ENCODE measurements at regions not wholly inside any gene's neighbourhood (a gene's known extent, or its start where the extent isn't known, plus 50 kb on each side); places are given as distances from the start of the nearest gene placed in this dataset.
"Not testable (repeated sequence)": the region's sequence is repeated elsewhere in the genome, so short reads cannot be mapped to it uniquely, and the experiment has no call there.

DNA sequence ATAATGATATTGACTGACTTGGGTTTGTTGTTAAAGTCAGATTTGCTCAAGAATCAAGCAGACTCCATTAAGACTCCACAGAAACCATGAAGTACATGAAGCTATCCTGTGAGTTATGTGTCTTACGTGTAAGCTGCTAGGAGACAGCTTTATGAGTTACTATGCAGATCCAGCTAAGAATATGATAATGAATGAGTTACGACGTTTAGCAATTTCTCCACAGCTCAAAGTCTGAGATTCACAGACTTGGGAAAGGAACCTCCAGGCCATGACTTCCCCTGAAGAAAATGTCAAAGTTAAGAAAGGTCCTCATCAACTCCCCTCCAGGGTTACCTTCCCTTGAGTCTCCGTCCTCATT, 211.9 kb upstream of the HNRNPA3 start:
- DNase-seq: no peak

DNA sequence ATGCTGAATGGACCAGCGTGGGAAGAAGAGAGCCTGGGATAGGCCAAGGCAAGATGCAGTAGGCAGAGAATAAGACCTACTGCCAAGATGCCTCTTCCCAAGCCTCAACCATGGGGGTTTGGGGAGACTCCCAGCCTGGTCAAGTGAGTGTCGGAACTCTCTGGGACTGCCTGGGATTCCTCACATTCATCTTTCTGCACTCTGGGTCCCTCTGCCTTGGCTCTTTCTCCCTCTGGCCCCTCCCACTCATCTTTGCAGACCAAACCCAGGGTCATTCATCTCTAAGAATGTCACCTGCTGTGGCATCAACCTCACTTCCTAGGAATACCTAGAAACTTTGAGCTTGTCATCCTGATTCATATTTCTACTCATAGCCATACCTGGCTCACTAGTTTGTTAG, 211.3 kb upstream of the HNRNPA3 start:
- DNase-seq: no peak

DNA sequence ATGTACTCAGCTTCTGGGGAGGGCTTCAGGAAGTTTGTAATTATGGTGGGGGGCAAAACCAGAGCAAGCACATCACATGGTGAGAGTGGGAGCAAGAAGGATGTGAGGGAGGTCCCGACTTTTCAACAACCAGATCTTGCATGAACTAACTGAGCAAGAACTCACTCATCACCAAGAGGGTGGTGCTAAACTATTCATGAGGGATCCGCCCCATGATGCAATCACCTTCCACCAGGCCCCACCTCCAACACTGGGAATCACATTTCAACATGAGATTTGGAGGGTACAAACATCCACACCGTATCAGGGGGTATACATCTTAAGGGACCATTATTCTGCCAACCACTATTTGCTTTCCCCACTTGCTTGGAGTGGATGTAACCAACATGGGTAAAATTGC, 209.6 kb upstream of the HNRNPA3 start:
- DNase-seq: no peak

DNA sequence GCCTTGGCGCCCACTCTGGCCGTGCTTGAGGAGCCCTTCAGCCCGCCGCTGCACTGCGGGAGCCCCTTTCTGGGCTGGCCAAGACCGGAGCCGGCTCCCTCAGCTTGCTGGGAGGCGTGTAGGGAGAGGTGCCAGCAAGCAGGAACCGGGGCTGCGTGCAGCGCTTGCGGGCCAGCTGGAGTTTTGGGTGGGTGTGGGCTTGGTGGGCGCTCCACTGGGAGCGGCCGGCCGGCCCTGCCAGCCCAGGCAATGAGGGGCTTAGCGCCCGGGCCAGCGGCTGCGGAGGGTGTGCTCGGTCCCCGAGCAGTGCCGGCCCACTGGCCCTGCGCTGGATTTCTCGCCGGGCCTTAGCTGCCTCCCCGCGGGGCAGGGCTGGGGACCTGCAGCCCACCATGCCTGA, 204.9 kb upstream of the HNRNPA3 start:
- not testable (repeated sequence) for DNase-seq

DNA sequence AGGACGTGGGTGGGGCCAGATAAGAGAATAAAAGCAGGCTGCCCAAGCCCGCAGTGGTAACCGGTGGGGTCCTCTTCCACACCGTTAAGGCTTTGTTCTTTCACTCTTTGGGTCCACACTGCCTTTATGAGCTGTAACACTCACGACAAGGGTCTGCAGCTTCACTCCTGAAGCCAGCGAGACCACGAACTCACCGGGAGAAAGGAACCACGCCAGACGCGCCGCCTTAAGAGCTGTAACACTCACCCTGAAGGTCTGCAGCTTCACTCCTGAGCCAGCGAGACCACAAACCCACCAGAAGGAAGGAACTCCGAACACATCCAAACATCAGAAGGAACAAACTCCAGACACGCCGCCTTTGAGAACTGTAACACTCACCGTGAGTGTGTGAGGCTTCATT, 203.9 kb upstream of the HNRNPA3 start:
- not testable (repeated sequence) for DNase-seq

DNA sequence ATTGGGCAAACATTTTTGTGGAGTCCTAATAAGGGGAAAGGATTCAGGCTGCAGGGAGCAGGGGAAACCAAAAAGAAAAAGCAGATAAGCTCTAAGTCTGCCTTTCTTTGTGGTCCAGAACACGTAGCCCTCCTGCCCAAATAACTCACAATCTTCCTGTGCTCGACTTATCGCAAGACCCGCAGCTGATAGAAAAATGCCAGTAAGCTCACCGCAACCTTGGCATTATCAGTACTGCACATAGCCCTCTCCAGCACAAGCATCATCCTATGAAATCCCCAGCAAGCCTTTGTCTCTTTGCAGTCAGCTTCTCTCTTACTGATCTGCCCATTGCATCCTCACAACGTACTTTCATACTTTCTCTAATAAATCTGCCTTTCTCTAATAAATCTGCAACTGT, 202.4 kb upstream of the HNRNPA3 start:
- DNase-seq: no peak

DNA sequence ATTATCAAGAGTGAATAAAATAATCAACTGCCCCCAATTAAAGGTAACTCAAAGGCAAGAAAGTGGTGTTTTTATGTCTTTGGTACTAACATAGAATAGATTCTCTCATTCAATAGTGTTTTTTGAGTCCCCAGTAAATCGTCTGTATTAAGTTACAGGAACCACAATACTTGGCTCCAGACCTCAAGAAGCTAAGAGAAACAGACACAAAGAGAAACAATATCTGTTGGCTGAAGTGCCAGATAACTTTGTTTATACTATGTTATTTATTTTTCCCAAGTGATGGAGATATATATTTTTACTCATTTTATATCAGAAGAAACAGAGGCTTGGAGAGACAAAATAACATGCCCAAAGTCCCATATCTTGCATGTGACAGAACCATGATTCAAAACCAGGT, 201.7 kb upstream of the HNRNPA3 start:
- DNase-seq: no peak

DNA sequence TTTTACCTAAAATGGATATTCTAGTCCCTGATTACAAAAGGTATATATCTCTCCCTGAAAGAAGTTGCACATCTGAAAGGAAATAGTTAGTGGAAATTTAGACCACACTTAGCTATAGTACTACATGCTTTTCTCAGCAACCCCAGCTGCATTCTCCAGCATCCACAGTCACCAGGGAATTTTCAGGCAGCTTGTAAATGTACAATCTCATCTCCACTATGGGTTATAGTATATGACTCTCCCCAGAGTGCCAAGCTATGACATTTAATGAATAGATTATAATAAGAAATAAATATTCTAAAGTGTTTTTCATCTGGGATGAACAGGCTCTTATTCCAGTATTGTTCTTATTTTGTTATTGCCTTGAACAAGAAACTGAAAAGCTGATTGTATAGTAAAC, 197.6 kb upstream of the HNRNPA3 start:
- DNase-seq: no peak

DNA sequence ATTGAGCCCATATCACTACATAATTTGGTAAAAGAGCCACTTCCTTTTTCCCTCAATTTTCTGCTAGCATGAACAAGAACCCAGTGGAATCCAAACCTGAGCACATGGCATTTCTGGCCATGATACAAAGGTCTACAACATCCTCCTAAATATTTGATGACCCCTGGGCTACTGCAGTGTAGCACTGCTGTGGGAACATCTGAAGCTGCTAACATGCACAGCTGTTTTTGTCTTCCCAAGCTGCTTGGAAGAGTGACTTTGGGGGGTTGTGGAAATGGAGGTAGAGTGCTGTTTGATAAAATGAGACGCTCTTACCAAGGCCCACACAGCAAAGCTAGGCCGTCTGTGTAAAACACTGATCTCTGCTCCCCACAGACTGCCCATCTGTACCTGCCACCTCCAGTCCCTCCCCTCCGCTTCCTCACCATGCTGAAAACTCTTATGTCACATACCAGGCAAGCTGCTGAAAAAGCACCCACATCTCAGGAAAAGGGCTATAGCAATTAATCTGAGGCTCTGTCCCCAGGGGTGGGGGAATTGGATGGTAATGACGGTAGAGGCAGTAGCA, 197.2 kb upstream of the HNRNPA3 start:
- DNase-seq: peak; percentile 17

DNA sequence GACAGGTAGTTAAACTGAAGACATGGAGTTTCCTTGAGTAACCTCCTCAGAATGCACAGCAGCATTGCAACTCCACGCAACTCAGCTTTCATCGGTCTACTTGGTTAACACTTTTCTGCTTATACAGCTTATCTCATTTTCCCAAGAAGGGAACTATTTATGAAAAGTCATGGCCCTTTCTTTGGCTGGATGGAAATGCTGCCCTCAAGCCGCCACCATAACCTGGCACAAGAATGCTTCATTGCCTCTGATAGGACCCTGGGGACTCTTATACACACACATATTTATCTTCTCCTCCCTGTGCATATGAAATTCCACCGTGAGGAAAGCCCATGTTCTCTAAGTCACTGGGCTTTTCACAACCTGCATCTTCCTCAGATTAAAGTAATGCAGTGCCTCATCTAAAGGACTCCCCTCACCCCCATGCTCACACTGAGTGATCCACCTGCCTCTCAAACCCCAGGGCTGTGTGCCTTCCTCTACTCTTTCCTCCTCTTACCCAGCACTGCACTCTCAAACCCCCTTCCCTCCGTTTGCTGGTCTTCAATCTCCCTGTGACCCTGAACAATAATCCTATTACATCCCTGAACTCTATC, 192.0 kb upstream of the HNRNPA3 start:
- DNase-seq: peak; percentile 36

DNA sequence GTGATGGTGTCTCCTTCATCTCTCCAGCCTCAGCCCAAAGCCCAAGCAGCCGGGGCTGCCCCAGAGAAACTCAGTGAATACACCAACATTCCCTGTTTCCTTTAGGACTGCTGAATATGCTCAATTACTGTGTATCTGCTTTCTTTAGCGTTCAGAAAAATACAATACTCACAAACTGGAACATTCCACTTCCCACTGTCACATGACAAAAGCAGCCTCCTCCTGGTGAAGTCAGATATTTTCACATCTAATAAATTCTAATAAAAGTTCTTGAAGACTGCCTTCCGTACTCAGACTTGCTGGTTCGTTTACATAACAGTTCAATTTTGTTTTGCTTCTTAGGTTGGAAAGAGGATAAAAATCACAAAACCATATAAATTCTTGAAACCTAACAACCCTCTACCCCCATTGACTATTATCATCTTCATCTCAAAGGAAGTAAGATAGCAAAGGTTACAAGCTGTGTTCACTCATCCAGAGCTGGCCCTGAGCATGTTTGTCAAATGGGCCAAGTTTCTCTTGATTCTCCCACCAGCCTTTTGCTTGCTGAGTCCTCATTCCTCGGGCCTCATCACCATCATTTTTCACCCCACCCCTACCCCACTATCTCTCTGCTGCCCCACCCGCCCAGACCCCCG, 190.8 kb upstream of the HNRNPA3 start:
- DNase-seq: no peak

DNA sequence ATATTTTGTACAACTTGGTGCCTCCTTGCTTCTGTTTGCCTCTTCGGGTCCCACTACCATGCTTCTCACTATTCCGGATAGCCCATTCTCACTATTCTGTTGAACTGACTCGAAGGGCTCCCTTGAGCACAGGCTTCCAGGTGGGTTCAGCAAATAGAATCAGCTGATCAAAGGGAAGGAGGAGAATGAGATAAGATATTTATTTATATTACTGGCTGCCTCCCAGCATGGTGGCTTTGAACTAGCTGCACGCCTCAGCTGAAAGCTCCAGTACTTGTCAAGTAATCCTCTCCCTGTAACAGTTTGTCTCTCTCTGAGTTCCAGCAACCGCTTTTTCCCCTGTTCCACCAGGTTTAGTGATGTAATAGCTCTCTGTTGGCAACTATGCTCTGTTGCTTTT, 187.8 kb upstream of the HNRNPA3 start:
- peak; percentile 74 for DNase-seq

DNA sequence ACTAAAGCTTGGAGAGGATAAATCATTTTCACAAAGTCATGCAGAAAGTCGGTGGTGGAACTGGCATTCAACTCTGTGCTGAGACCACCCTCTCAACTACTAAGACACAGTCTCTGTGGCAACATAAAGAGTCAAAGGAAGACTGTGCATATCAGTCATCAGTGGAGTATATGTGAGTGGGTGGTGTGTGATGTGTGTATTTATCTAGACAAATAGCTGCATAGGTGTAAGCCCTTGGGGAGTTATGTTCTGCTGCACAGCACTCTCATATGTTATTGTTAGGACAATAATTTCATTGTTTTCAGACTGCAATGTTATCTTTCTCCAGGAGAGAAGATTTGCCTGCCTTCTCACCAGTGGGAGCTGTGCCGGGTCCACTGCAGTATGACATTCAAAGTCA, 186.3 kb upstream of the HNRNPA3 start:
- DNase-seq: no peak

DNA sequence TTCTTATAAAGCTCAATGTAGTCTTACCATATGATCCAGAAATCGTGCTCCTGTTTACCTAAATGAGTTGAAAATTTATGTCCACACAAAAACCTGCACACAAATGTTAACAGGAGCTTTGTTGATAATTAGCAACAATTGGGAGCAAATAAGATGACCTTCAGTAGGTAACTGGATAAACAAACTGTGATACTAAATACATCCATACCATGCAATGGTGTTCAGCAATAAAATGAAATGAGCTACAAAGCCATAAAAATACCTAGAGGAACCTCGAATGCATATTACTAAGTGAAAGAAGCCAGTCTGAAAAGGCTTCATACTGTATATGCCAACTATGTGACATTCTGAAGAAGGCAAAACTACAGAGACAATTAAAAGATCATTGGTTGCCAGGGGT, 185.6 kb upstream of the HNRNPA3 start:
- no peak for DNase-seq

DNA sequence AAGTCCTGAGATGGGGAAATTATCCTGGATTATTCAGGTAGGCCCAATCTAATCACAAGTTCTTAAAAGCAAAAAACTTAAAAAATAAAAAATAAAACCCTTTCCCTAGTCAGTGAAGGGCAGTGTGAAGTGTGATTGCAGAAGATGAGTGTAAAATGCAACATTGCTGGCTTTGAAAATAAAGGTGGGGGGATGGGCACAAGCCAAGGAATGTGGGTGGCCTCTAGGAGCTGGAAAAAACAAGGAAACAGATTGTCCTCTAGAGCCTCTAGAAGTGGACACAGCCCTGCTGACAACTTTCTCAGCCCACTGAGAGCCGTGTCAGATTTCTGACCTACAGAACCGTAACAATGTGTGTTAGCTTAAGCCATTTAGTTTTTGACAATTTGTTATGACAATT, 184.3 kb upstream of the HNRNPA3 start:
- no peak for DNase-seq

DNA sequence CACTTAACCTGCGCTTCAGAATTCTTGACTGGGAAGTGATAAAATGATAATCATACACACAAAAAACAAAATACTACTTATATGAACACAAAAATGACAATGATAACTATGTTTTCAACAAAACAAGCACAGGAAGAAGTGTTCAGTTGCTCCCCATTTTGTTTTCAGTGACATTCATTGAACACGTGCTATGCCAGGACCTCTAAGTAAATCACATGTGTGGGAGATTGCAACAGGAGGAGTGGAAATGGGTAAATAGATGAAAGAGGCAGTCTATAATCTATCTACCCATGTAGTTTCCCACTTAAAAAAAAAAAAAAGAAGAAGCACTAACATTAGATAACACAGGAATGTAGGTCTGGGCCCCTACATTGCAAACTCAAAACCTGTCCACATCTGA, 183.5 kb upstream of the HNRNPA3 start:
- DNase-seq: no peak

DNA sequence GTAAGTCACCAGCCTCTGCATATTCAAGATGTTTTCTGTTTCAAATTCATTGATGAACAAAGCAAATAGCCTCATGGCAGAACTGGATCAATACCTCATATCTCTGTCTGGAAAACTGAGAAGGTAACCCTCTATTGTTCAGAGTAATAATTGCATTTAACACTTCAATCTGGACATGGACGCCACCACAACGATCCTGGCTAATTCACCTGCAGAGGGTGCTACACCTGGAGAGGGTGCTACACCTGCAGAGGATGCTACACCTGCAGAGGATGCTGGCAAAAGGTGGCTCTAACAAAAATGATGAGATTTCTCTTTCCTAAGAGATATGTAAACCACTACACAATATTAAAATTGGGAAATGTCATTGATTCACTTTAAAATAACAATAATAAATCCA, 183.1 kb upstream of the HNRNPA3 start:
- peak; percentile 65 for DNase-seq

DNA sequence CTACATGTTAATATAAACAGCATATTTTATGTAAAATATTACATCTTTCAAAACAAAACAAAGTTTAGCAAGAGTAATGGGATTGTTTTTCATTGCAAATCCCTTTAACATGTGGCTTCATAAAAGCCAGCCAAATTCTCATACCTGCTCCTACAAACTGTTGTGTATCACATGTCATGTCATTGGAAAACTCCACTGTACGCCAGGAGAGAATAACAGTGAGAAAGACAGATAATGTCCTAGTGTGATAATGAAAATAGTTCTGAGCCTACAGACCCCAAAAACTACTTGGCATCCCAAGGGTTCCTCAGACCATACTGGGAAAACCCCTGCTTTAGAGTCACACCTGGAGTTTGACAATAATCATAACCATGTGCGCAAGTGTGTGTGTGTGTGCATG, 182.7 kb upstream of the HNRNPA3 start:
- no peak for DNase-seq

DNA sequence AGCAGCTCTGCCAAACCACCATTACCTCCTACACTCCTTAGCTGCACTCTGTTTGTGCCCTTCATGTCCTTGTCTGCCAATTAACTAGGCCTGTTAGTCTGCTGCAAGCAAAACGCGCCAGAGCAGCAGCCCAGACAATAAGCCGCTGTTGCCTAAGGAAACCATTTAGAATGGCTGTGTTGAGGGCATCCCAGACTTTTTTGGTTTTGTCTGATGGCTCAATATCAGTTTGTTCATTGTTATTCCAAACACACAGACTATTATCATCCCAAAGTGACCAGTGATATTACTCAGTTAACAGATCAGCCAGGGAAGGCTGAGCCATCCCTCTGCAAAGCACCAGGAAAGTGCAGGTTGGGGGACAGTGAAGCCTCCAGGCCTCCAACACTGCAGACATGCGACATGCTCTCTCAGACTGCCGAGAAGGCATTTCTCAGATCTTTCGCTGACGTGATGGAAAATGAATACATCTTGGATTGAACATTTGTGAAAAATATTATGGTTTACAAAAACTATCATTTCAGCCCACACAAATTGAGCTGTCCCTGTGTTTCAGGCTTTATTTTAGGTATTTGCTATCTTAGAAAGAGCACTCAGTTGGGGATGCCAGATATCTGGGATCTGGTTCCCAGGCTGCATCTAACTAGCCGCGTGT, 182.0 kb upstream of the HNRNPA3 start:
- DNase-seq: peak; percentile 56

DNA sequence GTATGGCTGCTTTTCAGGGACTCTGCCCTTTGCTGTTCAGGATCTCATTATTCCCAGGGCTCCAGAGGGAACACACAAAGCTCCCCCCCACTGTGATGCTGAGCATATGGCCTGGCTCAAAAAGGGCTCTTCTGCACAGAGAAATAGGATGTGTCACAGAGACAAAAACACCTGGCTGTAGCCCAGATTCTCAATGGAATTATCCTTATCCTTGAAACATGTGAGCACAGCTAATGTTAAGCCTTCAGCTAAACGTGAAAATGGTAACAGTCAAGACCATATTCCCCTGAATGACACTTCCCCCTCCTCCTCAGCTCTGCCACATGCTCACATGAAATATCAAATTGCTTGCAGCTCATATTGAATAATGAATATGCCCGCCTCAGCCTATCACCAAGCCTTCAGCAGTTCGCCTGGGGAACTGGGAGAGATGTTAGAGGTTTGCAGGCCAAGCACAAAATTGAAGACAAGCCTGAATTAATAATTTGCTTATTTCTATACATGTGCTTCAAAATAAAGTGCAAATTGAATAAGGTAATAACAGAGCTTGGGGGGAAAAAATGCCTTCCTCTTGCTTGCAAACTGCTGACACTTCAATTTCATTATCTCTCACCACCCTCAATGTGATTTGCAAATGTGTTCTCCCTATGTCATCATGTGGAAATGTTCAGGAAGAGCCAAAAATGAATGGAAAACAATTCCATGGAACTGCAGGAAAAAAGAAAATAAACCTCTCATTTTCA, 181.0 kb upstream of the HNRNPA3 start:
- DNase-seq: peak; percentile 92

DNA sequence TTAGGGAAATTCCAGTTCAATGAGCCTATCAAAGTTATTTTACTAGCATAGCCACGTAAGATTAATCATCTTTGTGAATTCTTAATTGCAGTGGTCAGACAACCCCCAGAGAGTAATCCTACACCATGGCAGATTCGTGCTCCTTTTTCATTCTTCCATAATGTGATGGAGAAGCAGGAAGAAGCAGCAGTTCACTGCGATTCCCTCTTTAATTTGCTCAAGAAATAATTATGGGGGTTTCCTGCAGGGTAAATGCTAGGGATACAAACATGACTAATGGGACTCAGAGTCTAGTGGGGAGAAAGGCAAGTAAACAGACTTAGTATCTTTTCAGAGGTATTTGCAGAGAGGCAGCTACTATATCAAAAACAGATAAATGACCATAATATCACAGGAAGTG, 175.8 kb upstream of the HNRNPA3 start:
- DNase-seq: peak; percentile 95

DNA sequence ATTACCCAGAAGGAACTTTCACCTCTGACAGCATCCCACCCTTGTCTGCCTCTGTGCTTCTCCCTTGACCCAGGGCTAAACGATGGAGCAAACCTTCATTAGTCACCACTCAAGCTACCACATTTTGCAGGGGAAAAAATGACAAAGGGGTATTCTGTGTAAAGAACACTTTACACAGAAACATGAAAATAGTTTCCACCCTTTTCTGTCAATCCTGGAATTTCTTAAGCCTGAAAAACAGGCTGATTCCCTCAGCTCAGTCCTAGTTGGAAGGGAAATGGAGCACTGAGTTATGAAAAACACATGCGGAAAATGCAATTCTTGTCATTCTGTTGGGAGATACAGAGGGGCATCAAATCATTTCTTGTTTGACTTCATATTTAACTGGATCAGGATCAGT, 175.0 kb upstream of the HNRNPA3 start:
- DNase-seq: no peak

DNA sequence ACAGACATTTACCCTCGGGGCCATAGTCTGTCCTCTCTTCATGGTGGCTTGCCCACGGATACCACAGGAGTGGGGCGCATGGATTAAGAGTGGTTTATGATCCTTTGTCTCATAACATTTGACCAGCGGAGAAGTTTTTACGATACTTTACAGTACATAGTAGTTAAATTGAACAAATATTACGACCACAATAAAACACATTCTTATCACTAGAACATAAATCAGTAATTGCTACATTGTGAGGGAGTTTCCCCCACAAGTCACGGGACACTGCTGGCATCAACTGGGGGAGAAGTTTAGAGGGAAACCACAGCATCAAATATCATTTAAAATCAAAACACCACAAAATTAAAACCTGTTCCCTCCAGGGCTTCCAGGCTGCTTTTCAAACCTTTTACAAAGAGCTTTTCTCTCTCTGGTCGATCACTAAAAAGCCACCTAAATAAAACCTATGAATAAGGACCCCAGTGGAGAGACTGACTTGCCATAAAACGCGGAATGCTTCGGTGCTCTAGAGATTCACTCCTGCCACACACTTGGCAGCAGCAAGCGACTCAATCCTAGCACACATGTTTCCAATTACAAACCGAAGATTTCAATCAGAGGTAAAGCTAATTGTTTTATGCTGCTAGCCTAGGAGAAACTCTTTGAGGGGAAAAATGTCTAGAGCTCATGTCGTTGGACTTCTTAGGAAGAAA, 173.7 kb upstream of the HNRNPA3 start:
- DNase-seq: no peak

Measured in NCI-H69 (cell line).